Thyroid gland (tissue), 4 donors: ENCODE measurements at regions not wholly inside any gene's neighbourhood (a gene's known extent, or its start where the extent isn't known, plus 50 kb on each side); places are given as distances from the start of the nearest gene placed in this dataset.
"Not testable (repeated sequence)": the region's sequence is repeated elsewhere in the genome, so short reads cannot be mapped to it uniquely, and the experiment has no call there.

Experiments used
- DNase-seq, 2 donors: peaks; one replicate each; pipeline ENCODE4 v3.0.0-alpha.2; 2019
- H3K27ac ChIP-seq, 3 donors: fragments of 200-600 bp; sonication (generic); 1 replicate in 2 of 3; 2 replicates in 1 of 3; pipeline ENCODE4 v1.5.1; 2016 to 2019; ENCODE audit warnings: mild to moderate bottlenecking in 1 of 3, moderate library complexity in 1 of 3
- H3K27me3 ChIP-seq: fragments of 200-600 bp; sonication (generic); one replicate; pipeline ENCODE4 v1.5.1; 2019
- H3K36me3 ChIP-seq, 2 donors: fragments of 200-600 bp; sonication (generic); one replicate each; pipeline ENCODE4 v1.5.1; 2016 to 2019
- H3K4me1 ChIP-seq, 2 donors: fragments of 200-600 bp; sonication (generic); one replicate each; pipeline ENCODE4 v1.5.1; 2017 to 2019
- H3K4me3 ChIP-seq, 3 donors: fragments of 200-600 bp; sonication (generic); replicated peaks in 1 of 3; 1 replicate in 2 of 3; 2 replicates in 1 of 3; pipeline ENCODE4 v1.5.1; 2016; ENCODE audit warnings: mild to moderate bottlenecking in 1 of 3
- H3K9me3 ChIP-seq: fragments of 200-600 bp; sonication (generic); one replicate; pipeline ENCODE4 v1.5.1; 2017
- POLR2A ChIP-seq, 2 donors: fragments of 450-650 bp; IDR thresholded peaks; one replicate each; pipeline ENCODE4 v1.6.1; 2017; ENCODE audit warnings: antibody characterized with exemption in 2 of 2, mild to moderate bottlenecking in 2 of 2, moderate library complexity in 1 of 2
- WGBS, 2 donors: methylation state at CpG; one replicate each; pipeline ENCODE4 v1.1.5; 2017; 5-methylcytosine and 5-hydroxymethylcytosine counted together
- intact Hi-C: fragments of 100-400 bp; cut with DNase I; formaldehyde crosslinking; loops from one replicate; pipeline ENCODE4 v1.15.1; 2023
- TF ChIP-seq, protein P1 (sequence below), 6 experiments: fragments of 200-600 bp in 3 of 6; fragments of 450-650 bp in 3 of 6; sonication (generic) in 3 of 6; IDR thresholded peaks; one replicate each; pipeline ENCODE4 v1.5.1; 2016 to 2019; ENCODE audit warnings: antibody characterized with exemption in 6 of 6, mild to moderate bottlenecking in 2 of 6, inconsistent platforms in 1 of 6, moderate library complexity in 1 of 6

DNA sequence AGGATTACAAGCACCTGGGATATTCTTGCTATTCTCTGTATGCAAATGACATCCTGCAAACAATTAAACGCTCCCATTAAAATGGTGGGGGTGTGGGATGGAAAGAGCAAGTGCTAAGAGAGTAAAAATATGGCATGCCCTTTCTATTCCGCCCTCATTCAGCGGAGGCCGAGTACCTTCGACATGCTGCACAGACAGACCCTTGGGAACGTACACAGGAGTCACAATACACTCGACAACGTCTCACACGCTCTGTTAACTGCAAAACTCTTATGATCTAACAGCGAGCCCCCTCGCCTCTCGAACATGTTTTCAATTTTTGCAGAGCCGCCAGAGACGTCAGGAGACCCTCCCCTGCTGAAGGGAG, 322.2 kb downstream of the CEMIP2 start:
- peaks cover 4 to 8% of the 10 kb centered on the region in 2 donors for H3K4me1 ChIP-seq
- no peak overlapping the region for H3K4me3 ChIP-seq
- DNase-seq, result no peak
- no peaks in the 10 kb centered on the region for H3K9me3 ChIP-seq
- 38 to 59% methylated on average over 14 of the region's 14 CpGs for WGBS, 2 donors
- intact Hi-C loops, result no loop called here
- no peak for TF ChIP-seq POLR2A (IDR thresholded peaks at IDR 0.05)
- TF ChIP-seq, protein P1, sequence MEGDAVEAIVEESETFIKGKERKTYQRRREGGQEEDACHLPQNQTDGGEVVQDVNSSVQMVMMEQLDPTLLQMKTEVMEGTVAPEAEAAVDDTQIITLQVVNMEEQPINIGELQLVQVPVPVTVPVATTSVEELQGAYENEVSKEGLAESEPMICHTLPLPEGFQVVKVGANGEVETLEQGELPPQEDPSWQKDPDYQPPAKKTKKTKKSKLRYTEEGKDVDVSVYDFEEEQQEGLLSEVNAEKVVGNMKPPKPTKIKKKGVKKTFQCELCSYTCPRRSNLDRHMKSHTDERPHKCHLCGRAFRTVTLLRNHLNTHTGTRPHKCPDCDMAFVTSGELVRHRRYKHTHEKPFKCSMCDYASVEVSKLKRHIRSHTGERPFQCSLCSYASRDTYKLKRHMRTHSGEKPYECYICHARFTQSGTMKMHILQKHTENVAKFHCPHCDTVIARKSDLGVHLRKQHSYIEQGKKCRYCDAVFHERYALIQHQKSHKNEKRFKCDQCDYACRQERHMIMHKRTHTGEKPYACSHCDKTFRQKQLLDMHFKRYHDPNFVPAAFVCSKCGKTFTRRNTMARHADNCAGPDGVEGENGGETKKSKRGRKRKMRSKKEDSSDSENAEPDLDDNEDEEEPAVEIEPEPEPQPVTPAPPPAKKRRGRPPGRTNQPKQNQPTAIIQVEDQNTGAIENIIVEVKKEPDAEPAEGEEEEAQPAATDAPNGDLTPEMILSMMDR (IDR thresholded peaks at IDR 0.05), result no peak
- no peaks in the 10 kb centered on the region for H3K36me3 ChIP-seq
- no peaks in the 10 kb centered on the region for H3K27me3 ChIP-seq
- H3K27ac ChIP-seq, result no peak overlapping the region

DNA sequence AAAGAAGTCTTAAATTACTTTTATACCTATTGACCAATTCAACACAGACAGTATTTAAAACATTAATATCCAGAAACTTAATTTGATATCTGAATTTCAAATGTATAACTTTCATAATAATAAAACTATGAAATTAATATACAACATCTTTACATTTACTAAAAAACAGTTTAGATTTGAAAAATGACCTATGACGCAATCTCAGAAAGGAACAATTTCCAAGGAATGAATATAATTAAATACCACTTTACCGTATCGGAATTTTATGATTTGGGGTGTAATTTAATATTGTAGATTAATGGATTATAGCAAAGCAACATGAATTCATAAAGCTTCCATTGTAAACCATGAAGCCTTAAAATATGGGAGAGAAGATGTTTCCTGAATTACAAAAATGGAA, 321.5 kb upstream of the TRPM3 start:
- intact Hi-C loops, result no loop called here

DNA sequence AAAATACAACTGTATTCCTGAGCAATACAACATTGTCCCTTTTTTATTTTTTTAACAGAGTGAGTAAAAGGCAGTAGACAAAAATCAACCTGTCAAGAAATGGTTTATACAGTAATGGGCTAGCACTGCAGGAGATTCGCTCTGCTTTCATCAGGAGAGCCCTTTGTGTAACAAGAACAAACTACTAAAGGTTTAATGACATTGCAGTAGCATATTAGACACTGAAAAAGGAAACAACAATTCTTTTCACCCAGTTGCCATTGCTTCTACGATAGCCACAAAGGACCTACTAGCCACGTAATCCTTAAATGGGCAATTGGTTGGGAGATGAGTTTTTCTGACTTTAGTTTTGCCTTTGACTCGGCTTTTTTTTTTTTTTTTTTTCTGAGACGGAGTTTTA, 319.8 kb upstream of the TRPM3 start:
- DNase-seq, result no peak
- intact Hi-C loops, result no loop called here
- Histone ChIP-seq H3K36me3 (no peaks in the 10 kb centered on the region), H3K4me3 (no peak overlapping the region), H3K4me1 (peaks cover 0 to under 1% of the 10 kb centered on the region in 2 donors), H3K9me3 (no peaks in the 10 kb centered on the region), H3K27ac (no peak overlapping the region), H3K27me3 (no peaks in the 10 kb centered on the region)
- TF ChIP-seq, protein P1 (IDR thresholded peaks at IDR 0.05), result no peak
- TF ChIP-seq POLR2A (IDR thresholded peaks at IDR 0.05), result no peak
- WGBS, 2 donors, result 74 to 77% methylated on average over 5 of the region's 5 CpGs

More for the DNA sequence above, 321.5 kb upstream of the TRPM3 start:
- Histone ChIP-seq H3K27me3 (no peaks in the 10 kb centered on the region), H3K4me3 (no peak overlapping the region), H3K27ac (no peak overlapping the region), H3K9me3 (no peaks in the 10 kb centered on the region), H3K4me1 (peaks cover 4 to 8% of the 10 kb centered on the region in 2 donors), H3K36me3 (no peaks in the 10 kb centered on the region)
- DNase-seq, result no peak
- WGBS, 2 donors, result 92 to 97% methylated on average over 3 of the region's 3 CpGs
- TF ChIP-seq, protein P1 (IDR thresholded peaks at IDR 0.05), result no peak
- TF ChIP-seq POLR2A (IDR thresholded peaks at IDR 0.05), result no peak

DNA sequence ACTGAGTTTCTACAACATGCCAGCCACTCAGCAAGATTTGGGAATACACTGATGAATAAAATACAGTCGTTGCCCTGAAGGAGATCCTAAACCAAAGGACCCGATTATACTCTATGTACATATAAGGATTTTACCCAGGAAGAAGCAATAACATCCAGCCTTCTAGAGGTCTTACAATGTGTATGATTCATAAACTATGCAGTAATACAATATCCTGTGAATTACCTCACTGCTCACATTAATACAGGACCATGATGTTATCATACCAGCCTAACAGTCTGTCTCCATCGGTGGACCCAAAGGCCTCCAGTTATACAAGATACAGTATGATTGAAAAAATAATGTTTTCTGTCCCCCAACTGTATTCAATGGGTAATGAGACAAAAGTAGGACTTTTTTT, 310.5 kb upstream of the TRPM3 start:
- Histone ChIP-seq H3K27ac (no peak overlapping the region), H3K4me1 (no peaks in the 10 kb centered on the region), H3K4me3 (no peak overlapping the region), H3K36me3 (no peaks in the 10 kb centered on the region), H3K27me3 (no peaks in the 10 kb centered on the region), H3K9me3 (no peaks in the 10 kb centered on the region)
- 90% methylated on average over 3 of the region's 3 CpGs for WGBS, 2 donors
- TF ChIP-seq POLR2A (IDR thresholded peaks at IDR 0.05), result no peak
- TF ChIP-seq, protein P1 (IDR thresholded peaks at IDR 0.05), result no peak
- no peak for DNase-seq
- intact Hi-C loops, result no loop called here

GRCh38 chr9:71407341-71407740, 285.9 kb upstream of the TRPM3 start:
- H3K4me1 ChIP-seq, H3K4me3 ChIP-seq, H3K27me3 ChIP-seq, DNase-seq, H3K9me3 ChIP-seq, H3K27ac ChIP-seq, intact Hi-C loops, H3K36me3 ChIP-seq: not testable (repeated sequence)
- 67 to 68% methylated on average over 2 of the region's 2 CpGs for WGBS, 2 donors

DNA sequence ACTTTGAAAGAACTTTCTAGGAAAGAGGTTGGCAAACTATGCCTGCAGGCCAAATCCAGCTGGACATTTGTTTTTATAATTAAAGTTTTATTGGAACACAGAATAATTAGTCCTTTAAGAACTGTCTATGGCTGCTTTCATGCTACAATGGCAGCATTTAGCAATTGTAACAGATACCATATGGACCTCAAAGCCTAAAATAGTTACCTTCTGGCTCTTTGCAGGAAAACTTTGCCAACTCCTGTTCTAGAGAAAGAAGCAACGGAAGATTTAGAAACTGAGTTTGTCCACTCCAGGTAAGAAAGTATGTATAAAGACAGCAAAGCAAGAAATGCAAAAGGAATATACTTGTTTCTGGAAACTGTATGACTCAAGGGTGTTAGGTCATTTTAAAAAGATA, 281.7 kb upstream of the TRPM3 start:
- Histone ChIP-seq H3K4me3 (no peak overlapping the region), H3K9me3 (no peaks in the 10 kb centered on the region), H3K36me3 (no peaks in the 10 kb centered on the region), H3K4me1 (no peaks in the 10 kb centered on the region), H3K27ac (no peak overlapping the region), H3K27me3 (no peaks in the 10 kb centered on the region)
- no peak for DNase-seq
- no peak for TF ChIP-seq POLR2A (IDR thresholded peaks at IDR 0.05)
- TF ChIP-seq, protein P1 (IDR thresholded peaks at IDR 0.05), result no peak
- 83 to 93% methylated on average over 1 of the region's 1 CpG for WGBS, 2 donors
- intact Hi-C loops, result no loop called here
